22Rv1 (cell line): ENCODE measurements at regions not wholly inside any gene's neighbourhood (a gene's known extent, or its start where the extent isn't known, plus 50 kb on each side); places are given as distances from the start of the nearest gene placed in this dataset.

Experiments used
- H3K27ac ChIP-seq: fragments of 450-650 bp; 2 replicates; pipeline ENCODE4 v1.5.1; 2017
- CTCF ChIP-seq: fragments of 450-650 bp; IDR thresholded peaks from 2 replicates; pipeline ENCODE4 v1.5.1; 2017; ENCODE audit warnings: mild to moderate bottlenecking
- ZFX ChIP-seq: fragments of 450-650 bp; IDR thresholded peaks from 2 replicates; pipeline ENCODE4 v1.6.1; 2017; ENCODE audit warnings: antibody characterized with exemption, borderline replicate concordance

- TF ChIP-seq ZFX (no peak), CTCF (no peak)
- no peak overlapping the region for H3K27ac ChIP-seq
These were observed 240.8 kb downstream of the MN1 start for GRCh38 chr22:27560781-27561180.

GRCh38 chr22:27561286-27561904 lies 240.2 kb downstream of the MN1 start:
- H3K27ac ChIP-seq, result no peak overlapping the region

GRCh38 chr22:27564806-27565205 lies 236.8 kb downstream of the MN1 start:
- TF ChIP-seq ZFX, result no peak

More at GRCh38 chr22:27561286-27561904, 240.2 kb downstream of the MN1 start:
- TF ChIP-seq CTCF, result no peak

GRCh38 chr22:27566602-27567001 lies 235.0 kb downstream of the MN1 start:
- TF ChIP-seq CTCF (no peak), ZFX (no peak)
- H3K27ac ChIP-seq, result no peak overlapping the region

More at GRCh38 chr22:27564806-27565205, 236.8 kb downstream of the MN1 start:
- no peak overlapping the region for H3K27ac ChIP-seq

GRCh38 chr22:27568265-27568664 lies 233.3 kb downstream of the MN1 start:
- no peak overlapping the region for H3K27ac ChIP-seq
- TF ChIP-seq CTCF (no peak), ZFX (no peak)

- H3K27ac ChIP-seq, result no peak overlapping the region
- TF ChIP-seq CTCF (no peak), ZFX (no peak)
These were observed 229.9 kb downstream of the MN1 start for GRCh38 chr22:27571463-27572277.

- no peak overlapping the region for H3K27ac ChIP-seq
- TF ChIP-seq CTCF (no peak), ZFX (no peak)
These were observed 229.3 kb downstream of the MN1 start for GRCh38 chr22:27572278-27572666.
